Peyer's patch (tissue), 4 donors: ENCODE measurements at regions not wholly inside any gene's neighbourhood (a gene's known extent, or its start where the extent isn't known, plus 50 kb on each side); places are given as distances from the start of the nearest gene placed in this dataset.

Experiments
- CTCF ChIP-seq, 6 experiments: fragments of 450-650 bp in 4 of 6; fragments of 200-600 bp in 2 of 6; sonication (generic) in 1 of 6; IDR thresholded peaks; one replicate each; pipeline ENCODE4 v1.5.1; 2017 to 2019; ENCODE audit warnings: antibody characterized with exemption in 6 of 6, mild to moderate bottlenecking in 3 of 6, moderate library complexity in 1 of 6
- POLR2A ChIP-seq, 2 donors: fragments of 450-650 bp; IDR thresholded peaks; one replicate each; pipeline ENCODE4 v1.5.1; 2017; ENCODE audit warnings: antibody characterized with exemption in 2 of 2, mild to moderate bottlenecking in 2 of 2, moderate library complexity in 2 of 2

GRCh38 chr5:36407396-36407795, 105.7 kb upstream of the RANBP3L start:
- TF ChIP-seq CTCF (IDR thresholded peaks at IDR 0.05) (no peak), POLR2A (IDR thresholded peaks at IDR 0.05) (no peak)
